Ishikawa (cell line): ENCODE measurements at regions not wholly inside any gene's neighbourhood (a gene's known extent, or its start where the extent isn't known, plus 50 kb on each side); places are given as distances from the start of the nearest gene placed in this dataset.

ENCODE experiments used
- CEBPB ChIP-seq: IDR thresholded peaks from 2 replicates; pipeline ENCODE4 v1.6.1; 2012
- CREB1 ChIP-seq: IDR thresholded peaks from 2 replicates; pipeline ENCODE4 v1.6.1; 2012; ENCODE audit warnings: low read depth
- EGR1 ChIP-seq: IDR thresholded peaks from 2 replicates; pipeline ENCODE4 v1.6.1; 2012
- EP300 ChIP-seq: IDR thresholded peaks from 2 replicates; pipeline ENCODE4 v1.6.1; 2012; ENCODE audit warnings: borderline replicate concordance
- FOXM1 ChIP-seq: IDR thresholded peaks from 2 replicates; pipeline ENCODE4 v1.6.1; 2012; ENCODE audit warnings: low read depth, borderline replicate concordance
- NFIC ChIP-seq: IDR thresholded peaks from 2 replicates; pipeline ENCODE4 v1.6.1; 2012
- RAD21 ChIP-seq: IDR thresholded peaks from 2 replicates; pipeline ENCODE4 v1.6.1; 2012; ENCODE audit warnings: low read depth
- REST ChIP-seq: IDR thresholded peaks from 2 replicates; pipeline ENCODE4 v1.6.1; 2012; ENCODE audit warnings: low read depth, mild to moderate bottlenecking
- TAF1 ChIP-seq: IDR thresholded peaks from 2 replicates; pipeline ENCODE4 v1.6.1; 2012; ENCODE audit warnings: low read depth, mild to moderate bottlenecking
- TCF12 ChIP-seq: IDR thresholded peaks from 2 replicates; pipeline ENCODE4 v1.6.1; 2012; ENCODE audit warnings: low read depth
- TEAD4 ChIP-seq: IDR thresholded peaks from 2 replicates; pipeline ENCODE4 v1.6.1; 2012
- USF1 ChIP-seq: IDR thresholded peaks from 2 replicates; pipeline ENCODE4 v1.6.1; 2012
- YY1 ChIP-seq: IDR thresholded peaks from 2 replicates; pipeline ENCODE4 v1.6.1; 2012; ENCODE audit warnings: low read depth
- ZBTB7A ChIP-seq: IDR thresholded peaks from 2 replicates; pipeline ENCODE4 v1.6.1; 2012; ENCODE audit warnings: low read depth
- TF ChIP-seq, protein P1 (sequence below): IDR thresholded peaks from 2 replicates; pipeline ENCODE4 v1.6.1; 2012

- no peak for TF ChIP-seq NFIC
Observed at GRCh38 chr6:88544986-88545612, 379.0 kb upstream of the CNR1 start.

DNA sequence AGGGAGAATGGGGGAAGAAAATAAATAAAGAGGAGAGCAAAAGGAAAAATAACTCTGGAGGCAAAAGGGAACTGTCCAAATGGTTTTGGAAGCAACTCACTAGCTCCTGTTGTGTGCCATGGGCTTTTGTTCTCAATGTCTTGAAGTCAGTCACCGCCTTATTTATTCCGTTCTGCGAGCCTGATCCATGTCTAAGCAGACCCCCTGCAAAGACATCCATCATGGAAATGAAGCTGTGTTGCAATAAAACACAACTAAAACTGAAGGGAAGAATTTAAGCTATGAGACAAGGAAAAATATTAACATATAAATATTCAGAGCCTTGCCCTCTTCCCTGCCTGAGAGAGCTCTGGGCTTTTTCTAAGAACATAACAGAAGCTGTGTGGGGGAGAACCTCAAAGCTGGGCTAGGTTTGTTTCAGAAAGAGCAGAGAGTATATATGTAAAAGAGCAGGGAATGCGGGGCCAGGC, 373.2 kb upstream of the CNR1 start:
- peak; percentile 64 for TF ChIP-seq REST
- no peak for TF ChIP-seq CREB1
- no peak for TF ChIP-seq EGR1
- TF ChIP-seq FOXM1, result no peak
- no peak for TF ChIP-seq TCF12
- no peak for TF ChIP-seq TAF1
- no peak for TF ChIP-seq USF1
- no peak for TF ChIP-seq ZBTB7A

- TF ChIP-seq TCF12 (no peak), CREB1 (no peak), ZBTB7A (no peak), FOXM1 (no peak), EGR1 (no peak), REST (no peak), USF1 (no peak), YY1 (no peak), CEBPB (no peak), NFIC (no peak), EP300 (no peak), TAF1 (no peak), RAD21 (no peak), TEAD4 (no peak)
- TF ChIP-seq, protein P1, sequence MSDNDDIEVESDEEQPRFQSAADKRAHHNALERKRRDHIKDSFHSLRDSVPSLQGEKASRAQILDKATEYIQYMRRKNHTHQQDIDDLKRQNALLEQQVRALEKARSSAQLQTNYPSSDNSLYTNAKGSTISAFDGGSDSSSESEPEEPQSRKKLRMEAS, result no peak
Observed at GRCh38 chr6:88538840-88539239, 372.7 kb upstream of the CNR1 start.

GRCh38 chr6:88538130-88538706, 372.1 kb upstream of the CNR1 start:
- TF ChIP-seq TEAD4, result no peak
- peak; percentile 93 for TF ChIP-seq REST
- TF ChIP-seq, protein P1, result no peak

DNA sequence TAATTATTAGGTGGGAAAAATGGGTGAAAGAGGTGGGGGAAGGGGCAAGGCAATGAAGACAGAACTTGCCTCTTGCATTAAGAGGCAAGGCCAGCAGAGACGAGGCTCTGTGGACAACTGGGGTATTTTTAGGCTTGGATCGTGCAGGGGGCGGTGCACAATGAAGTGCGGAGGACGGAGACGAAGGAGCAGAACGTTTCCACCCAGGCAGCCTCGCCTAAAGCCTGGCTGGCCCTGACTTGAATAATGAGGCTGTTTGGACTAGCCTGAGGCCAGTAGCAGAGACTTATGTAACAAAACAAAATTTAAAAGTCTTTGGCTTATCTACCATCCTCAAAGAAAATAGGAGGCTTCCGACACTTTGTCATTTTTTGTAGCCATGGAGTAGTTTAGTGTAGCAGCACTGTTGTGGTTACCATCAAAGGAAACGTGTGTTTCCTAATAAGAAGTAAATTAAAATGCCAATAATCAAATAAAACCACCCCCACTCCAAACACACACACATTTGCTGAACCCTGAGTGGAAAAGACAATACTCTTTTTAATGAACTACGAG, 370.0 kb upstream of the CNR1 start:
- no peak for TF ChIP-seq REST
- no peak for TF ChIP-seq EGR1
- TF ChIP-seq TAF1, result no peak
- TF ChIP-seq RAD21, result no peak
- no peak for TF ChIP-seq YY1
- no peak for TF ChIP-seq CEBPB
- TF ChIP-seq USF1, result no peak
- TF ChIP-seq CREB1, result no peak
- no peak for TF ChIP-seq EP300
- TF ChIP-seq NFIC, result no peak
- TF ChIP-seq TCF12, result no peak
- TF ChIP-seq FOXM1, result no peak
- TF ChIP-seq ZBTB7A, result no peak
